ENCODE measurements at regions not wholly inside any gene's neighbourhood (a gene's known extent, or its start where the extent isn't known, plus 50 kb on each side); places are given as distances from the start of the nearest gene placed in this dataset.
"Not testable (repeated sequence)": the region's sequence is repeated elsewhere in the genome, so short reads cannot be mapped to it uniquely, and the experiment has no call there.

- H3K36me3 ChIP-seq (ENCODE audit: control insufficient read depth in 1 of 2, insufficient read depth in 2 of 2, low read length in 2 of 2): no peaks in the 10 kb centered on the region
- H3K4me1 ChIP-seq (ENCODE audit: control insufficient read depth in 1 of 2, insufficient read depth in 2 of 2, low read length in 2 of 2): no peaks in the 10 kb centered on the region
- H3K9ac ChIP-seq (ENCODE audit: low read depth in 1 of 2, low read length in 2 of 2): no peak overlapping the region
- no peaks in the 10 kb centered on the region for H3K9me3 ChIP-seq (ENCODE audit: control insufficient read depth in 1 of 2, low read length in 2 of 2)
- H3K4me3 ChIP-seq (ENCODE audit: low read depth in 1 of 2, low read length in 2 of 2): no peak overlapping the region
- peaks cover 0 to 3% of the 10 kb centered on the region in 2 donors for H3K27me3 ChIP-seq (ENCODE audit: control insufficient read depth in 1 of 2, insufficient read depth in 2 of 2, low read length in 2 of 2)
- H3K27ac ChIP-seq (ENCODE audit: low read depth, low read length): no peak overlapping the region
Measured at GRCh38 chr20:57977569-57977968, 250.9 kb downstream of the ANKRD60 start.

- no peak overlapping the region for H3K27ac ChIP-seq (ENCODE audit: low read depth, low read length)
- H3K9me3 ChIP-seq (ENCODE audit: control insufficient read depth in 1 of 2, low read length in 2 of 2): no peaks in the 10 kb centered on the region
- H3K36me3 ChIP-seq (ENCODE audit: control insufficient read depth in 1 of 2, insufficient read depth in 2 of 2, low read length in 2 of 2): no peaks in the 10 kb centered on the region
- H3K27me3 ChIP-seq (ENCODE audit: control insufficient read depth in 1 of 2, insufficient read depth in 2 of 2, low read length in 2 of 2): peaks cover 0 to 3% of the 10 kb centered on the region in 2 donors
- H3K9ac ChIP-seq (ENCODE audit: low read depth in 1 of 2, low read length in 2 of 2): no peak overlapping the region
- no peak overlapping the region for H3K4me3 ChIP-seq (ENCODE audit: low read depth in 1 of 2, low read length in 2 of 2)
- H3K4me1 ChIP-seq (ENCODE audit: control insufficient read depth in 1 of 2, insufficient read depth in 2 of 2, low read length in 2 of 2): no peaks in the 10 kb centered on the region
Measured at GRCh38 chr20:57977141-57977540, 251.3 kb downstream of the ANKRD60 start.

GRCh38 chr20:57974863-57975262 lies 253.6 kb downstream of the ANKRD60 start:
- no peaks in the 10 kb centered on the region for H3K27me3 ChIP-seq (ENCODE audit: control insufficient read depth in 1 of 2, insufficient read depth in 2 of 2, low read length in 2 of 2)
- H3K4me3 ChIP-seq (ENCODE audit: low read depth in 1 of 2, low read length in 2 of 2): no peak overlapping the region
- H3K9me3 ChIP-seq (ENCODE audit: control insufficient read depth in 1 of 2, low read length in 2 of 2): no peaks in the 10 kb centered on the region
- H3K4me1 ChIP-seq (ENCODE audit: control insufficient read depth in 1 of 2, insufficient read depth in 2 of 2, low read length in 2 of 2): no peaks in the 10 kb centered on the region
- H3K36me3 ChIP-seq (ENCODE audit: control insufficient read depth in 1 of 2, insufficient read depth in 2 of 2, low read length in 2 of 2): no peaks in the 10 kb centered on the region
- no peak overlapping the region for H3K27ac ChIP-seq (ENCODE audit: low read depth, low read length)
- no peak overlapping the region for H3K9ac ChIP-seq (ENCODE audit: low read depth in 1 of 2, low read length in 2 of 2)

- Histone ChIP-seq H3K36me3 (ENCODE audit: control insufficient read depth in 1 of 2, insufficient read depth in 2 of 2, low read length in 2 of 2) (no peaks in the 10 kb centered on the region), H3K4me3 (ENCODE audit: low read depth in 1 of 2, low read length in 2 of 2) (no peak overlapping the region), H3K27ac (ENCODE audit: low read depth, low read length) (no peak overlapping the region), H3K9ac (ENCODE audit: low read depth in 1 of 2, low read length in 2 of 2) (no peak overlapping the region), H3K4me1 (ENCODE audit: control insufficient read depth in 1 of 2, insufficient read depth in 2 of 2, low read length in 2 of 2) (no peaks in the 10 kb centered on the region), H3K27me3 (ENCODE audit: control insufficient read depth in 1 of 2, insufficient read depth in 2 of 2, low read length in 2 of 2) (no peaks in the 10 kb centered on the region), H3K9me3 (ENCODE audit: control insufficient read depth in 1 of 2, low read length in 2 of 2) (no peaks in the 10 kb centered on the region)
Measured at GRCh38 chr20:57973886-57974285, 254.6 kb downstream of the ANKRD60 start.

GRCh38 chr20:57971583-57971982 lies 256.9 kb downstream of the ANKRD60 start:
- H3K36me3 ChIP-seq (ENCODE audit: control insufficient read depth in 1 of 2, insufficient read depth in 2 of 2, low read length in 2 of 2); H3K9ac ChIP-seq (ENCODE audit: low read depth in 1 of 2, low read length in 2 of 2); H3K27me3 ChIP-seq (ENCODE audit: control insufficient read depth in 1 of 2, insufficient read depth in 2 of 2, low read length in 2 of 2); H3K27ac ChIP-seq (ENCODE audit: low read depth, low read length); H3K4me3 ChIP-seq (ENCODE audit: low read depth in 1 of 2, low read length in 2 of 2); H3K9me3 ChIP-seq (ENCODE audit: control insufficient read depth in 1 of 2, low read length in 2 of 2); H3K4me1 ChIP-seq (ENCODE audit: control insufficient read depth in 1 of 2, insufficient read depth in 2 of 2, low read length in 2 of 2): not testable (repeated sequence)

- H3K9me3 ChIP-seq (ENCODE audit: control insufficient read depth in 1 of 2, low read length in 2 of 2): no peaks in the 10 kb centered on the region
- H3K9ac ChIP-seq (ENCODE audit: low read depth in 1 of 2, low read length in 2 of 2): no peak overlapping the region
- H3K27ac ChIP-seq (ENCODE audit: low read depth, low read length): no peak overlapping the region
- H3K4me1 ChIP-seq (ENCODE audit: control insufficient read depth in 1 of 2, insufficient read depth in 2 of 2, low read length in 2 of 2): no peaks in the 10 kb centered on the region
- H3K36me3 ChIP-seq (ENCODE audit: control insufficient read depth in 1 of 2, insufficient read depth in 2 of 2, low read length in 2 of 2): no peaks in the 10 kb centered on the region
- H3K27me3 ChIP-seq (ENCODE audit: control insufficient read depth in 1 of 2, insufficient read depth in 2 of 2, low read length in 2 of 2): no peaks in the 10 kb centered on the region
- H3K4me3 ChIP-seq (ENCODE audit: low read depth in 1 of 2, low read length in 2 of 2): no peak overlapping the region
Measured at GRCh38 chr20:57970856-57971255, 257.6 kb downstream of the ANKRD60 start.

GRCh38 chr20:57970116-57970515 lies 258.3 kb downstream of the ANKRD60 start:
- H3K27me3 ChIP-seq (ENCODE audit: control insufficient read depth in 1 of 2, insufficient read depth in 2 of 2, low read length in 2 of 2): peaks cover 0 to 3% of the 10 kb centered on the region in 2 donors
- no peaks in the 10 kb centered on the region for H3K36me3 ChIP-seq (ENCODE audit: control insufficient read depth in 1 of 2, insufficient read depth in 2 of 2, low read length in 2 of 2)
- no peak overlapping the region for H3K9ac ChIP-seq (ENCODE audit: low read depth in 1 of 2, low read length in 2 of 2)
- H3K4me3 ChIP-seq (ENCODE audit: low read depth in 1 of 2, low read length in 2 of 2): no peak overlapping the region
- H3K27ac ChIP-seq (ENCODE audit: low read depth, low read length): no peak overlapping the region
- H3K4me1 ChIP-seq (ENCODE audit: control insufficient read depth in 1 of 2, insufficient read depth in 2 of 2, low read length in 2 of 2): no peaks in the 10 kb centered on the region
- no peaks in the 10 kb centered on the region for H3K9me3 ChIP-seq (ENCODE audit: control insufficient read depth in 1 of 2, low read length in 2 of 2)

- no peaks in the 10 kb centered on the region for H3K4me1 ChIP-seq (ENCODE audit: control insufficient read depth in 1 of 2, insufficient read depth in 2 of 2, low read length in 2 of 2)
- no peak overlapping the region for H3K27ac ChIP-seq (ENCODE audit: low read depth, low read length)
- no peak overlapping the region for H3K4me3 ChIP-seq (ENCODE audit: low read depth in 1 of 2, low read length in 2 of 2)
- H3K36me3 ChIP-seq (ENCODE audit: control insufficient read depth in 1 of 2, insufficient read depth in 2 of 2, low read length in 2 of 2): no peaks in the 10 kb centered on the region
- peaks cover 0 to 3% of the 10 kb centered on the region in 2 donors for H3K27me3 ChIP-seq (ENCODE audit: control insufficient read depth in 1 of 2, insufficient read depth in 2 of 2, low read length in 2 of 2)
- H3K9me3 ChIP-seq (ENCODE audit: control insufficient read depth in 1 of 2, low read length in 2 of 2): no peaks in the 10 kb centered on the region
- no peak overlapping the region for H3K9ac ChIP-seq (ENCODE audit: low read depth in 1 of 2, low read length in 2 of 2)
Measured at GRCh38 chr20:57968120-57968519, 258.3 kb upstream of the PMEPA1 start.

- no peak overlapping the region for H3K9ac ChIP-seq (ENCODE audit: low read depth in 1 of 2, low read length in 2 of 2)
- H3K36me3 ChIP-seq (ENCODE audit: control insufficient read depth in 1 of 2, insufficient read depth in 2 of 2, low read length in 2 of 2): no peaks in the 10 kb centered on the region
- no peak overlapping the region for H3K4me3 ChIP-seq (ENCODE audit: low read depth in 1 of 2, low read length in 2 of 2)
- no peaks in the 10 kb centered on the region for H3K4me1 ChIP-seq (ENCODE audit: control insufficient read depth in 1 of 2, insufficient read depth in 2 of 2, low read length in 2 of 2)
- no peaks in the 10 kb centered on the region for H3K9me3 ChIP-seq (ENCODE audit: control insufficient read depth in 1 of 2, low read length in 2 of 2)
- H3K27me3 ChIP-seq (ENCODE audit: control insufficient read depth in 1 of 2, insufficient read depth in 2 of 2, low read length in 2 of 2): peaks cover 0 to 3% of the 10 kb centered on the region in 2 donors
- H3K27ac ChIP-seq (ENCODE audit: low read depth, low read length): no peak overlapping the region
Measured at GRCh38 chr20:57967364-57967763, 257.5 kb upstream of the PMEPA1 start.

GRCh38 chr20:57966620-57967019 lies 256.8 kb upstream of the PMEPA1 start:
- H3K36me3 ChIP-seq (ENCODE audit: control insufficient read depth in 1 of 2, insufficient read depth in 2 of 2, low read length in 2 of 2): no peaks in the 10 kb centered on the region
- H3K27me3 ChIP-seq (ENCODE audit: control insufficient read depth in 1 of 2, insufficient read depth in 2 of 2, low read length in 2 of 2): peaks cover 0 to 3% of the 10 kb centered on the region in 2 donors
- H3K9ac ChIP-seq (ENCODE audit: low read depth in 1 of 2, low read length in 2 of 2): no peak overlapping the region
- no peaks in the 10 kb centered on the region for H3K4me1 ChIP-seq (ENCODE audit: control insufficient read depth in 1 of 2, insufficient read depth in 2 of 2, low read length in 2 of 2)
- no peaks in the 10 kb centered on the region for H3K9me3 ChIP-seq (ENCODE audit: control insufficient read depth in 1 of 2, low read length in 2 of 2)
- no peak overlapping the region for H3K27ac ChIP-seq (ENCODE audit: low read depth, low read length)
- no peak overlapping the region for H3K4me3 ChIP-seq (ENCODE audit: low read depth in 1 of 2, low read length in 2 of 2)

- H3K27me3 ChIP-seq (ENCODE audit: control insufficient read depth in 1 of 2, insufficient read depth in 2 of 2, low read length in 2 of 2): peaks cover 0 to 3% of the 10 kb centered on the region in 2 donors
- no peaks in the 10 kb centered on the region for H3K4me1 ChIP-seq (ENCODE audit: control insufficient read depth in 1 of 2, insufficient read depth in 2 of 2, low read length in 2 of 2)
- H3K36me3 ChIP-seq (ENCODE audit: control insufficient read depth in 1 of 2, insufficient read depth in 2 of 2, low read length in 2 of 2): no peaks in the 10 kb centered on the region
Measured at GRCh38 chr20:57965441-57965840, 255.6 kb upstream of the PMEPA1 start.

More at GRCh38 chr20:57965441-57965840, 255.6 kb upstream of the PMEPA1 start:
- no peak overlapping the region for H3K9ac ChIP-seq (ENCODE audit: low read depth in 1 of 2, low read length in 2 of 2)
- no peaks in the 10 kb centered on the region for H3K9me3 ChIP-seq (ENCODE audit: control insufficient read depth in 1 of 2, low read length in 2 of 2)
- no peak overlapping the region for H3K4me3 ChIP-seq (ENCODE audit: low read depth in 1 of 2, low read length in 2 of 2)
- no peak overlapping the region for H3K27ac ChIP-seq (ENCODE audit: low read depth, low read length)

Data from duodenal mucosa (tissue), 2 donors.